B cell (primary cell): ENCODE measurements at regions not wholly inside any gene's neighbourhood (a gene's known extent, or its start where the extent isn't known, plus 50 kb on each side); places are given as distances from the start of the nearest gene placed in this dataset.
"Not testable (repeated sequence)": the region's sequence is repeated elsewhere in the genome, so short reads cannot be mapped to it uniquely, and the experiment has no call there.

ENCODE experiments used
- ATAC-seq: fragments of 200-7000 bp; cut with Tn5 transposase; one replicate; pipeline ENCODE4 v1.10.0; 2021; ENCODE audit warnings: low read depth, mild to moderate bottlenecking, moderate number of reproducible peaks, moderate library complexity
- CTCF ChIA-PET: fragments of 350-600 bp; sonication (Branson Sonifier 250); formaldehyde crosslinking; loops from one replicate; lab custom pipeline; 2021; ENCODE audit warnings: antibody characterized with exemption, inconsistent platforms; lab: Charles Lee
- POLR2A ChIA-PET: fragments of 350-600 bp; sonication (Branson Sonifier 250); formaldehyde crosslinking; loops from one replicate; lab custom pipeline; 2021; ENCODE audit warnings: antibody characterized with exemption; lab: Charles Lee
- DNase-seq: peaks from one replicate; pipeline ENCODE4 v3.0.0; 2013
- H2AFZ ChIP-seq: 2 replicates; pipeline ENCODE4 v1.6.1; 2012; ENCODE audit warnings: mild to moderate bottlenecking, low read depth, low read length; ENCODE audit not compliant: insufficient read depth, poor library complexity, severe bottlenecking
- H3K27ac ChIP-seq, 2 donors: 1 replicate in 1 of 2; 2 replicates in 1 of 2; pipeline ENCODE4 v1.5.1; 2012 to 2013; ENCODE audit warnings: low read length in 2 of 2, mild to moderate bottlenecking in 2 of 2, moderate library complexity in 1 of 2
- H3K27me3 ChIP-seq, 4 experiments: fragments of 200-600 bp in 1 of 4; sonication (generic) in 1 of 4; replicated peaks in 1 of 4; 1 replicate in 2 of 4; 2 replicates in 2 of 4; pipeline versions ENCODE4 v1.6.1 to v1.7.0; 2013 to 2016; ENCODE audit warnings: low read length in 3 of 4, mild to moderate bottlenecking in 2 of 4, mixed read lengths in 1 of 4, moderate library complexity in 1 of 4; ENCODE audit not compliant: insufficient read depth in 4 of 4, control insufficient read depth in 3 of 4; ENCODE audit errors: control extremely low read depth in 1 of 4
- H3K36me3 ChIP-seq, 2 experiments: replicated peaks in 1 of 2; 1 replicate in 1 of 2; 2 replicates in 1 of 2; pipeline versions ENCODE4 v1.6.1 to v1.7.1; 2013; ENCODE audit warnings: low read length in 1 of 2; ENCODE audit not compliant: insufficient read depth in 2 of 2, control insufficient read depth in 1 of 2; ENCODE audit errors: control extremely low read depth in 1 of 2, extremely low read depth in 1 of 2
- H3K4me1 ChIP-seq, 2 donors: fragments of 200-600 bp in 1 of 2; sonication (generic) in 1 of 2; 1 replicate in 1 of 2; 2 replicates in 1 of 2; pipeline versions ENCODE4 v1.5.1 to v1.6.1; 2013 to 2017; ENCODE audit warnings: low read length in 2 of 2; ENCODE audit not compliant: control insufficient read depth in 2 of 2, insufficient read depth in 2 of 2
- H3K4me2 ChIP-seq: replicated peaks from 2 replicates; pipeline ENCODE3; 2012; ENCODE audit warnings: mild to moderate bottlenecking, low read depth, low read length; ENCODE audit not compliant: poor library complexity, severe bottlenecking
- H3K4me3 ChIP-seq, 5 experiments: fragments of 200-600 bp in 1 of 5; sonication (generic) in 1 of 5; 1 replicate in 3 of 5; 2 replicates in 2 of 5; pipeline versions ENCODE4 v1.5.1 to v1.7.0; 2011 to 2016; ENCODE audit warnings: low read length in 4 of 5, mild to moderate bottlenecking in 4 of 5, low read depth in 2 of 5, control low read depth in 1 of 5, moderate library complexity in 1 of 5; ENCODE audit not compliant: insufficient read depth in 1 of 5; ENCODE audit errors: control extremely low read depth in 1 of 5, extremely low read depth in 1 of 5
- H3K79me2 ChIP-seq: fragments of 200-600 bp; sonication (generic); one replicate; pipeline ENCODE4 v1.6.0; 2016; ENCODE audit warnings: low read length; ENCODE audit not compliant: control insufficient read depth, insufficient read depth
- H3K9ac ChIP-seq: fragments of 200-600 bp; sonication (generic); 2 replicates; pipeline ENCODE4 v1.6.1; 2017; ENCODE audit warnings: mild to moderate bottlenecking, low read length, moderate library complexity
- H3K9me3 ChIP-seq, 3 donors: one replicate each; pipeline versions ENCODE4 v1.6.1 to v1.7.1; 2013; ENCODE audit warnings: low read length in 2 of 3; ENCODE audit not compliant: control insufficient read depth in 2 of 3, insufficient read depth in 1 of 3; ENCODE audit errors: control extremely low read depth in 1 of 3
- H4K20me1 ChIP-seq: 2 replicates; pipeline ENCODE4 v1.6.0; 2012; ENCODE audit warnings: mild to moderate bottlenecking, low read length; ENCODE audit not compliant: insufficient read depth, control insufficient read depth, poor library complexity, severe bottlenecking
- H3K27ac Mint-ChIP-seq: one replicate; pipeline ENCODE4 v1.8.0; 2021; ENCODE audit warnings: mixed read lengths
- H3K27me3 Mint-ChIP-seq: one replicate; pipeline ENCODE4 v1.8.0; 2021; ENCODE audit warnings: mixed read lengths
- H3K4me1 Mint-ChIP-seq: one replicate; pipeline ENCODE4 v1.8.0; 2021; ENCODE audit warnings: mixed read lengths
- H3K4me3 Mint-ChIP-seq: one replicate; pipeline ENCODE4 v1.8.0; 2021; ENCODE audit warnings: mixed read lengths
- H3K9me3 Mint-ChIP-seq: one replicate; pipeline ENCODE4 v1.8.0; 2022; ENCODE audit warnings: mixed read lengths; ENCODE audit not compliant: insufficient read depth
- EZH2 ChIP-seq: IDR thresholded peaks from 2 replicates; pipeline ENCODE4 v1.6.1; 2012; ENCODE audit warnings: borderline replicate concordance, low read depth, mild to moderate bottlenecking, moderate library complexity, low read length; ENCODE audit not compliant: insufficient read depth, poor library complexity, severe bottlenecking
- WGBS: methylation state at CpG from one replicate; pipeline ENCODE4 v1.1.5; 2013; ENCODE audit warnings: missing lambda C conversion rate; ENCODE audit not compliant: insufficient coverage; 5-methylcytosine and 5-hydroxymethylcytosine counted together
- intact Hi-C: fragments of 100-400 bp; cut with micrococcal nuclease; formaldehyde crosslinking; loops from one replicate; pipeline ENCODE4 v1.10.0; 2022
- TF ChIP-seq, protein P1 (sequence below): fragments of 200-600 bp; IDR thresholded peaks from one replicate; pipeline ENCODE4 v1.8.0; 2022; ENCODE audit warnings: antibody characterized with exemption, mild to moderate bottlenecking

- Histone ChIP-seq H4K20me1 (no peaks in the 10 kb centered on the region), H3K4me3 (no peak overlapping the region), H3K4me2 (no peak overlapping the region), H3K9ac (no peak overlapping the region), H3K9me3 (no peaks in the 10 kb centered on the region), H2AFZ (no peak overlapping the region), H3K4me1 (no peaks in the 10 kb centered on the region), H3K36me3 (no peaks in the 10 kb centered on the region), H3K79me2 (no peaks in the 10 kb centered on the region), H3K27ac (no peak overlapping the region), H3K27me3 (no peaks in the 10 kb centered on the region)
- no peak for DNase-seq
- H3K4me1 Mint-ChIP-seq, result no peaks in the 10 kb centered on the region
- ChIA-PET POLR2A (no interaction called here), CTCF (no interaction called here)
- no peaks in the 10 kb centered on the region for H3K27me3 Mint-ChIP-seq
- no peak overlapping the region for H3K27ac Mint-ChIP-seq
- TF ChIP-seq, protein P1, sequence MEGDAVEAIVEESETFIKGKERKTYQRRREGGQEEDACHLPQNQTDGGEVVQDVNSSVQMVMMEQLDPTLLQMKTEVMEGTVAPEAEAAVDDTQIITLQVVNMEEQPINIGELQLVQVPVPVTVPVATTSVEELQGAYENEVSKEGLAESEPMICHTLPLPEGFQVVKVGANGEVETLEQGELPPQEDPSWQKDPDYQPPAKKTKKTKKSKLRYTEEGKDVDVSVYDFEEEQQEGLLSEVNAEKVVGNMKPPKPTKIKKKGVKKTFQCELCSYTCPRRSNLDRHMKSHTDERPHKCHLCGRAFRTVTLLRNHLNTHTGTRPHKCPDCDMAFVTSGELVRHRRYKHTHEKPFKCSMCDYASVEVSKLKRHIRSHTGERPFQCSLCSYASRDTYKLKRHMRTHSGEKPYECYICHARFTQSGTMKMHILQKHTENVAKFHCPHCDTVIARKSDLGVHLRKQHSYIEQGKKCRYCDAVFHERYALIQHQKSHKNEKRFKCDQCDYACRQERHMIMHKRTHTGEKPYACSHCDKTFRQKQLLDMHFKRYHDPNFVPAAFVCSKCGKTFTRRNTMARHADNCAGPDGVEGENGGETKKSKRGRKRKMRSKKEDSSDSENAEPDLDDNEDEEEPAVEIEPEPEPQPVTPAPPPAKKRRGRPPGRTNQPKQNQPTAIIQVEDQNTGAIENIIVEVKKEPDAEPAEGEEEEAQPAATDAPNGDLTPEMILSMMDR, result no peak
- no peak for TF ChIP-seq EZH2
- no peak for ATAC-seq
- intact Hi-C loops, result no loop called here
- no peak overlapping the region for H3K4me3 Mint-ChIP-seq
- H3K9me3 Mint-ChIP-seq, result no peaks in the 10 kb centered on the region
These were observed 96.4 kb upstream of the NANOGP8 start for GRCh38 chr15:35181538-35181937.

- H3K27me3 Mint-ChIP-seq, result no peaks in the 10 kb centered on the region
- no peaks in the 10 kb centered on the region for H3K4me1 Mint-ChIP-seq
- no peak for DNase-seq
- Histone ChIP-seq H3K27me3 (no peaks in the 10 kb centered on the region), H3K79me2 (no peaks in the 10 kb centered on the region), H3K4me3 (no peak overlapping the region), H3K4me2 (no peak overlapping the region), H3K36me3 (no peaks in the 10 kb centered on the region), H3K9me3 (no peaks in the 10 kb centered on the region), H3K27ac (no peak overlapping the region), H4K20me1 (no peaks in the 10 kb centered on the region), H3K9ac (no peak overlapping the region), H2AFZ (no peak overlapping the region), H3K4me1 (no peaks in the 10 kb centered on the region)
- TF ChIP-seq EZH2, result no peak
- TF ChIP-seq, protein P1, result no peak
- no peak overlapping the region for H3K4me3 Mint-ChIP-seq
- ATAC-seq, result no peak
- intact Hi-C loops, result no loop called here
- H3K9me3 Mint-ChIP-seq, result no peaks in the 10 kb centered on the region
- POLR2A ChIA-PET, result no interaction called here
- no CpG with 5 or more reads among the region's 3 CpGs for WGBS
- H3K27ac Mint-ChIP-seq, result no peak overlapping the region
- CTCF ChIA-PET, result no interaction called here
These were observed 94.6 kb upstream of the NANOGP8 start for GRCh38 chr15:35179739-35180138.

DNA sequence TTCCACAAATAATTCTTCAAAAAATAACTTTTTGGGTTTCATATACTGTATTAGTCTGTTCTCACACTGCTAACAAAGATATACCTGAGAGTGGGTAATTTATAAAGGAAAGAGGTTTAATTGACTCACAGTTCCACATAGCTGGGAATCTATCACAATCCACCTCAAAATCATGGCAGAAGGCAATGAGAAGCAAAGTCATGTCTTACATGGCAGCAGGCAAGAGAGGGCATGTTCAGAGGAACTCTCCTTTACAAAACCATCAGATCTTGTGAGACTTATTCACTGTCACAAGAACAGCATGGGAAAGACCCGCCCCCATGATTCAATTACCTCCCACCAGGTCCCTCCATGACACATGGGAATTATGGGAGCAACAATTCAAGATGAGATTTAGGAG lies 93.1 kb upstream of the NANOGP8 start:
- H3K36me3 ChIP-seq, H3K27ac Mint-ChIP-seq, H3K4me3 ChIP-seq, DNase-seq, H3K4me1 ChIP-seq, intact Hi-C loops, H3K27me3 Mint-ChIP-seq, CTCF ChIA-PET, H4K20me1 ChIP-seq, H3K4me3 Mint-ChIP-seq, H3K27me3 ChIP-seq, ATAC-seq, POLR2A ChIA-PET, H3K79me2 ChIP-seq, H2AFZ ChIP-seq, H3K4me1 Mint-ChIP-seq, H3K9ac ChIP-seq, H3K9me3 ChIP-seq, H3K27ac ChIP-seq, H3K9me3 Mint-ChIP-seq, H3K4me2 ChIP-seq: not testable (repeated sequence)
- no CpG with 5 or more reads among the region's 1 CpG for WGBS
